ENCODE measurements at regions not wholly inside any gene's neighbourhood (a gene's known extent, or its start where the extent isn't known, plus 50 kb on each side); places are given as distances from the start of the nearest gene placed in this dataset.

GRCh38 chr2:53513167-53513666 is 254.4 kb upstream of the CHAC2 start:
- TF ChIP-seq POLR2A (IDR thresholded peaks at IDR 0.05; ENCODE audit: low read depth, low read length) (no peak), POLR2AphosphoS5 (IDR thresholded peaks at IDR 0.05; ENCODE audit: low read depth, low read length) (no peak), POU2F2 (IDR thresholded peaks at IDR 0.05; ENCODE audit: low read depth, low read length) (no peak), TAF1 (IDR thresholded peaks at IDR 0.05; ENCODE audit: low read depth, low read length) (no peak)

Measured in GM12891 (cell line).